ENCODE measurements at regions not wholly inside any gene's neighbourhood (a gene's known extent, or its start where the extent isn't known, plus 50 kb on each side); places are given as distances from the start of the nearest gene placed in this dataset.

- no peak overlapping the region for H3K4me3 Mint-ChIP-seq
- TF ChIP-seq CTCF (IDR thresholded peaks at IDR 0.05) = no peak
- no peaks in the 10 kb centered on the region for H3K4me1 Mint-ChIP-seq (ENCODE audit: low read depth)
- DNase-seq = no peak
- no peaks in the 10 kb centered on the region for H3K36me3 Mint-ChIP-seq (ENCODE audit: low read depth)
- no peaks in the 10 kb centered on the region for H3K27me3 Mint-ChIP-seq (ENCODE audit: insufficient read depth)
- no peak overlapping the region for H3K27ac Mint-ChIP-seq
- no peaks in the 10 kb centered on the region; the same call in 1 of the 2 replicates for H3K9me3 Mint-ChIP-seq
These were observed 177.9 kb upstream of the RAI2 start for GRCh38 chrX:18039023-18039422.

- Mint-ChIP-seq H3K4me3 (no peak overlapping the region), H3K9me3 (no peaks in the 10 kb centered on the region; the same call in 1 of the 2 replicates), H3K4me1 (ENCODE audit: low read depth) (no peaks in the 10 kb centered on the region), H3K27me3 (ENCODE audit: insufficient read depth) (no peaks in the 10 kb centered on the region), H3K36me3 (ENCODE audit: low read depth) (no peaks in the 10 kb centered on the region), H3K27ac (no peak overlapping the region)
- TF ChIP-seq CTCF (IDR thresholded peaks at IDR 0.05) = no peak
- no peak for DNase-seq
These were observed 175.3 kb upstream of the RAI2 start for GRCh38 chrX:18036394-18036793.

- Mint-ChIP-seq H3K27ac (no peak overlapping the region), H3K27me3 (ENCODE audit: insufficient read depth) (no peaks in the 10 kb centered on the region), H3K4me3 (no peak overlapping the region), H3K36me3 (ENCODE audit: low read depth) (no peaks in the 10 kb centered on the region), H3K4me1 (ENCODE audit: low read depth) (no peaks in the 10 kb centered on the region), H3K9me3 (no peaks in the 10 kb centered on the region; the same call in none of the 2 replicates)
- no peak for TF ChIP-seq CTCF (IDR thresholded peaks at IDR 0.05)
- no peak for DNase-seq
These were observed 173.8 kb upstream of the RAI2 start for GRCh38 chrX:18034945-18035344.

GRCh38 chrX:18034504-18034903 lies 173.4 kb upstream of the RAI2 start:
- no peaks in the 10 kb centered on the region for H3K36me3 Mint-ChIP-seq (ENCODE audit: low read depth)
- no peaks in the 10 kb centered on the region for H3K27me3 Mint-ChIP-seq (ENCODE audit: insufficient read depth)
- H3K27ac Mint-ChIP-seq = no peak overlapping the region
- H3K9me3 Mint-ChIP-seq = no peaks in the 10 kb centered on the region; the same call in none of the 2 replicates
- no peak for DNase-seq
- H3K4me3 Mint-ChIP-seq = no peak overlapping the region
- no peak for TF ChIP-seq CTCF (IDR thresholded peaks at IDR 0.05)
- no peaks in the 10 kb centered on the region for H3K4me1 Mint-ChIP-seq (ENCODE audit: low read depth)

GRCh38 chrX:18032486-18033221 lies 171.6 kb upstream of the RAI2 start:
- no peaks in the 10 kb centered on the region for H3K27me3 Mint-ChIP-seq (ENCODE audit: insufficient read depth)
- H3K27ac Mint-ChIP-seq = no peak overlapping the region
- no peak overlapping the region for H3K4me3 Mint-ChIP-seq
- no peaks in the 10 kb centered on the region; the same call in 1 of the 2 replicates for H3K9me3 Mint-ChIP-seq
- H3K36me3 Mint-ChIP-seq (ENCODE audit: low read depth) = no peaks in the 10 kb centered on the region
- TF ChIP-seq CTCF (IDR thresholded peaks at IDR 0.05) = no peak
- no peak for DNase-seq
- no peaks in the 10 kb centered on the region for H3K4me1 Mint-ChIP-seq (ENCODE audit: low read depth)

Measured in HFFc6 (cell line).